Endothelial cell of umbilical vein (primary cell): ENCODE measurements at regions not wholly inside any gene's neighbourhood (a gene's known extent, or its start where the extent isn't known, plus 50 kb on each side); places are given as distances from the start of the nearest gene placed in this dataset.

Experiments used
- CTCF ChIP-seq, 2 donors: IDR thresholded peaks; 1 replicate in 1 of 2; 2 replicates in 1 of 2; pipeline ENCODE4 v1.5.1; 2011; ENCODE audit warnings: low read length in 2 of 2, mild to moderate bottlenecking in 2 of 2, moderate library complexity in 2 of 2, control low read depth in 1 of 2, inconsistent platforms in 1 of 2, low read depth in 1 of 2; ENCODE audit not compliant: insufficient read depth in 1 of 2; ENCODE audit errors: extremely low read depth in 1 of 2
- EZH2 ChIP-seq: IDR thresholded peaks from 2 replicates; pipeline ENCODE4 v1.6.1; 2012; ENCODE audit warnings: borderline replicate concordance, low read depth, mild to moderate bottlenecking, moderate library complexity, low read length, inconsistent platforms; ENCODE audit not compliant: severe bottlenecking
- GATA2 ChIP-seq: IDR thresholded peaks from 2 replicates; pipeline ENCODE4 v1.7.0; 2011; ENCODE audit warnings: low read depth, mild to moderate bottlenecking, moderate library complexity, mixed read lengths, low read length; ENCODE audit not compliant: insufficient read length, insufficient read depth
- JUN ChIP-seq: IDR thresholded peaks from 2 replicates; pipeline ENCODE4 v1.6.1; 2011; ENCODE audit warnings: borderline replicate concordance, low read depth; ENCODE audit not compliant: insufficient read length, insufficient read depth
- MAX ChIP-seq: IDR thresholded peaks from 2 replicates; pipeline ENCODE4 v1.6.1; 2011; ENCODE audit not compliant: insufficient read depth, insufficient read length
- MYC ChIP-seq: IDR thresholded peaks from one replicate; pipeline ENCODE4 v1.6.1; 2011; ENCODE audit warnings: mild to moderate bottlenecking, low read depth, low read length
- POLR2A ChIP-seq: IDR thresholded peaks from 2 replicates; pipeline ENCODE4 v1.6.1; 2012; ENCODE audit warnings: low read depth, mild to moderate bottlenecking, control low read depth, low read length
- POLR2AphosphoS5 ChIP-seq: IDR thresholded peaks from 2 replicates; pipeline ENCODE4 v1.6.1; 2012; ENCODE audit warnings: low read depth, mild to moderate bottlenecking, control low read depth, low read length, moderate library complexity; ENCODE audit not compliant: insufficient read depth

DNA sequence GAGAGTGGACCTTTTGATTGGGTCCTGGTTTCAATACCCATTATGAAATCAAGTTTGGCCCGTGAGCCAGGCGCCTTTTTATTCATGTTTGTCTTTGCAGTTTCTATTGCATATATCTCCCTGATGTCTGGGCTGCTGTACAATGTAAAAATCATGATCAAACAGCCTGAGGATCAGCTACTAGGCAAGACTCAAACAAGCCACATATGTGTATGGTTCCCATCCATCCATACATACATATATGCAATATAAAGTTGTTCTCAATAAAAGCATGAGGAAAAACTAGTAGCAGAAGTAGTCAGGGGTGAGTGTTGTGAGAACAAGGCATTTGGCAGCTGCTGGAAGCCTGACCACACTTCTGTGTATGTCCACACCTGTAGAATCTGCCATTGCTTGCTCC is 562.4 kb upstream of the USP24 start:
- no peak for TF ChIP-seq GATA2
- no peak for TF ChIP-seq CTCF (IDR thresholded peaks at IDR 0.05; ENCODE audit: extremely low read depth in 1 of 2, insufficient read depth in 1 of 2, low read depth in 1 of 2, low read length in 2 of 2)
- TF ChIP-seq POLR2A = no peak
- no peak for TF ChIP-seq EZH2
- TF ChIP-seq MAX = no peak
- TF ChIP-seq POLR2AphosphoS5 = no peak
- no peak for TF ChIP-seq JUN
- no peak for TF ChIP-seq MYC
